ENCODE measurements at regions not wholly inside any gene's neighbourhood (a gene's known extent, or its start where the extent isn't known, plus 50 kb on each side); places are given as distances from the start of the nearest gene placed in this dataset.
"Not testable (repeated sequence)": the region's sequence is repeated elsewhere in the genome, so short reads cannot be mapped to it uniquely, and the experiment has no call there.

DNA sequence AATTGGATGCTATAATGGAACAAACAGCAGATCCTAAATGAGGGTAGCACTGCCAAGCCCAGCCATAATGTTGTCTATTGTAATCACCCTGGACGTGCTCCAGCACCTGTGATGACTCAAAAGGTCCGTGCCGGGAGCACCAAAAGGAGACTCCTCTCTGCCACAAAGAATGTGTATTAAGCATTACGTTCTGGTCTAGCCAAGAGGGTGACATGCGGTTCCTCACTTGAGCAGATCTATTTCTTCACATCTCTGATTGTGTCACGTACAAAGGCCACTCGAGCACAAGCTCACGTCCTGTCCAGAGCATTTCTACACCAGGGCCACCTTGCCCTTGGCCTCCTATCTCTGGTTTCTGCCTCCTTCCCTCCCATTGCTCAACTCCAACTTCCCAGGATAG is 219.9 kb upstream of the IRS2 start:
- DNase-seq (ENCODE audit: low spot score), result no peak

DNA sequence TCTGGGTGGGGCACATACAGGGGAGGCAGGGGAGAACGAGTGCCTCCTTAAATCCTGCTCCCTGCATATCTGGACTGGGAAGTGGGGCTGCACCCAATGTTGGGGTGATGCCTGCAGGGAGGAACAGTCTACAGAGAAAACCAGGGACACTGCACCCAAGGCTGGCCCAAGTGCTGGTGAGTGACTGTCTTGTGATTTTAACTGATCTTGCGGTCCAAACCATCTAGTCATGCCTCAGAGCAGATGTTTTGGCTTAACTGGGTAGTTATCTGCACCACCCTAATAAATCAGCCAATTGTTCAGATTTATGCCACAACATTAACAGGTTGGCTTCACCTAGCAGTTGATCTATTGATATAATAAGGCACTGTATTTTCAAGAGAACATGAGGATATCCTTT is 219.2 kb upstream of the IRS2 start:
- DNase-seq (ENCODE audit: low spot score), result no peak

DNA sequence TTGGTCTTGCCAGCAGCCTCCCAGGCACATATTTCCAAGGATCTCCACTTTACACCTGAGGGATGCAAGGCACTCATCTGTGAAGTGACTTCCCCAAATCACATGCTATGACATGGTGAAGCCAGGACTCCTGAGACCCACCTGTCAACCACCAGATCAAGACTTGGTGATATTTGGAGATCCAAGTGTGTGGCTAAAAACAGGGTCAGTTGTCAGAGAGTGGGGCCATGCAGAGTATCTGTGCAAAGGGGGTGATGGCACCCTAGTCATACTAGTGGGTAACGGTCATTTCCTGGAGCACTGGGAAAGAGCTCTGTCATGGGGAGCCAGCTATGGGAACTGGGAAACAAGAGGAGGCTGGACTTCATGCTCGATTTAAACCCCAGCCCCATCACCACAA is 218.4 kb upstream of the IRS2 start:
- no peak for DNase-seq (ENCODE audit: low spot score)

DNA sequence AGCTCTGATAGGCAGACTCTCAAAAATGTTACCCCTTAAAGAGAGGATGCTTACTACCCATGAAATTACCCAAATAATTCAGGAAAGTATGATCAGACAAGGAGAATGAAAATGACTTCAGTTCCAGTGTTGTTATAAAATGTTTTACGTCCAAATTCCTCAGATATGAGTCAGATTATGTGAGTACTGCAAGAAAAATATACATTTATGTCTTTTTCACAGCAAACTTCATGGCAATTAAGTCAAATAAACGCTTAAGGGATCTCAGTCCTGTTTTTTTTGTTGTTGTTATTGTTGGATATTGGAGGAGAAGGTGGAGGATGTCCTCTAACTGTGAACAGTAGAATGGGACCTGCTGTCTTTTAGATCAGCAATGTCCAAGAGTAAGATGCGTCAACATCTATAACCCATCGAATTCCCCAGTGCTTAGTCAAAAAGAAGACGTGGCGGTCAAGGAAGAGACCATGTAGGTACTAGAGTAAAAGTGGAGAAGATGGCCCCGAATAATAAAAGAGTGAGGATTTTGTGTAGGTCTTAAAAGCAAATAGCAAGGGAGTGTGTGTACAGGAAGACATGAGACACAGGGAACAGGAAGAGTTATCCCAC is 215.4 kb upstream of the IRS2 start:
- DNase-seq (ENCODE audit: low spot score), result no peak

DNA sequence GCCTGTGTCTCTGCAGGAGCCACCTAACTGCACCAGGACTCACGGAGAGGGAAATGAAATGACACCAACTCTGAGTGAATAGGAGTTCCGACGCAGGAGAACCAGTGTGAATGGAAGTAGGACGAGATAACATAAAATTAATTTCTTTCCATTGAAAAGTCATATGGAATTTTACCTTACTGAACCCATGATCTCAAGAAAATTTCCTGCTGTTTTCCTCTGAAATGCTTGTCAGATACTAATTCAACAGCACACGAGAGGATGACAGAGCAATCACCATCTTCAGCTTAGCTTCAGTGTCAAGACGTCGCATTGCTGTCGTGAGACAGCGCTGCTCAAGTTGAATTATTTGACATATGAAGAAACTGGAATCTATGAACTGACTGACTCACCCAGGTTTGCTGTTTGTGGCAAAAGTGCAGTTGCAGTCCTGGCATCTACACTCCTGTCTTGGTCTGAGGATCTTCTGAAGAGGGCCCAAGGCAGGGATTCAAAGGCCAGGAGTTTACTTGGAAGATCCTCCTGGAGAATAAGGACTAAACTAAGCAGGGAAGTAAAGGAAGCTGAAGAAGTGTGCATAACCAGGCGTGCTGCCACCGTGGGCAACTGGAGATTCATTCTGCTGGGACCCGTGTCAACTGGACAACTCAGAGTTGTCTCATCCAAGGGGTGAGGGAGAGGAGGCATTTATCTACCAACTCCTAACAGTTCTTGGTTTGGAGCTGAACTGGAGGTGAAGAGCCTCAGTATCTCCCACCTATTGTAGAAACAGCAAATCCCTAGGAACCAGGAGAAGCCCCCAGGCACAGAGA is 214.4 kb upstream of the IRS2 start:
- no peak for DNase-seq (ENCODE audit: low spot score)

DNA sequence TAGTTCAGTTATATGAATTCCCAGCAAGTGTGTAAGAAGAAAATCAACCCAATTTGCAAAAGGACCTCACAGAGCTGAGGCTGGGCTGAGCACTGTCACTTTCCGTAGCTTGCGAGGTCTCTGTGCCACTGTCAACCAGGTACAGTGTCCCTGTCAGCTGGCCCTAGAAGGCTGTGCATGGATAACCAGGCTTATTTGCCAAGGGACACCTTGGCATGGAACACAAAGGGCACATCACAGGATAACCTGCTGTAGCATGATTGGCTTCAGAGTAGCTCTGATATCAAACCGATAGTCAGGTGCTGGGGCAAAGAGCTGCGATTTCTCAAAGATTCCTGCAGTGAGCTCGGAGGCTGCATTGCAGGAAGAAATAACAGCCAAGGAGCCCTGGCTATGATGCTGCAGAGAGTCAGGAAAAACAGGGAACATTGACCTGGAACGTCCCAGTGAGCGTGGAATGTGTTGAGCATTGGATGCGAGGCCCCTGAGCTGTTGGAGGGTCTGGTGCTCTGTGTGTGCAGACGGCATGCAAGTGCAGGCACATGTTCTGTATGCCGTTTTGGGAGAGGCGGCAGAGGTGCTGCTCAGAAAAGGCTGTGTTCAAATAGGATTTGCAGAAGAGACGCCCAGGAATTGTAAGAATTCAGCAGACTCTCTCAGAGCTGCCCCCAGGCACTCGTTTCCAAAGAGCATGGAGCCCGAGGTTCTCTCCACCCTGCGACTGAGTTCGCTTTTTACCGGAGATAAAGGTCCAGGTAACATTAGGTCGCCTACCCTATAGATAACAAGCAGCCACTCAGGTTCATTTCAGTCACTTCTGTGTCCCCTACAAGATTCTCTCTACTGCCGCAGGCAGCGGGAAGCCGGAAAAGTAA is 213.5 kb upstream of the IRS2 start:
- no peak for DNase-seq (ENCODE audit: low spot score)

DNA sequence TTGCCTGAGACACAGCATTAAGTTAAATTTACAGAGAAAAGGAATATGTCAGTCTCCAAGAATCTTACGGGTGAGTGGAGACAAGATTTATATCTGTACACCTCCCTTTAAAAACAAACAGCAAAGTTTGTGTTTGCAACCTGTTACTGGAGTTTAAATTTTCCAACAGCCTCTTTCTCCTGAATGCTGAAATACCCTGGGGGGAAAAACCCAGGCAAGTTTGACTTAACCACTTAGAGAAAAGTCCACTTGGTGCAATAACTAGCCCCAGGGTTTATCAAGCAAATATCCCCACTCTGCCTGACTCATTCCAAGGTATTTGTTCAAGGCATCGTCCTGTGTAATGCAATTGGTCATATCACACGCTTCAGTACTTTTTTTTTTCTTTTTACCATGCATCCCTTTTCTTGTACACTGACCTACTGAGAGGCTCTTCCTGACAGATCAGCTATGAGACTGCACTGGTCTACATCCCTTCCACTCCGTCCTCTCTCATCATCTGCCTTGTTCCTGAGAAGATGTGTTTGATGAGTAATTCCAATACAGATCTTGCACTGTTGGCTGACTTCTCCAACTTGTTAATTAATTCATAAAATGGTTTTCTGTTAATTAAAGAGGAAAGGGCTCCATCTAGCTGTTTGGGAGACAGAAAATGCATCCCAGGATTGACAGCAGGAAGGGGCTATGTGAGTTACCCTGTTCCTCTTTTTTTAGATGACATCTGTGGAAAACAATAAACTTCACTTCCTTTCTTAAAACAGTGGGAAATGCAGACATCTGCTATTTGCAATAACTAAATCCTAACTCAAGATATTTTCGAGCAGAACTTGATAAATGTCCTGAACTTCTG is 212.5 kb upstream of the IRS2 start:
- no peak for DNase-seq (ENCODE audit: low spot score)

DNA sequence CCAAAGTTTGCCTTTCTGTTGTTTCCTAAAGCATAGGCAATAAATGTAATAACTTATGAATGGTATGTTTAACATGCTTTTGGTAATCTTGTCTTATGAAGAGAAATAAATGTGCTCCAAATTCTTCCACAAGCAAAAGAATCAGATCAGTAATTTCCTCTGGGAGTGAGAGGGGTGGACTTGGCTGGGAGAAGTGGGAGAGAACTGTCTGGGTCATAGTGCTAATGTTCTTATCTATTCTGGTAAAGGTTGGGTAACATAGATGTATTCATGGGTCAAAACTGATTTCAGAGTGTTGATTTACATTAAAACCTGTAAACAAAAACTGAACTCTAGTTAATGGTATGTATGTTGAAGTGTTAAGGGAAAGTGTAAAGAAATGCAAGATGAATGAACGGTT is 211.7 kb upstream of the IRS2 start:
- DNase-seq (ENCODE audit: low spot score), result no peak

DNA sequence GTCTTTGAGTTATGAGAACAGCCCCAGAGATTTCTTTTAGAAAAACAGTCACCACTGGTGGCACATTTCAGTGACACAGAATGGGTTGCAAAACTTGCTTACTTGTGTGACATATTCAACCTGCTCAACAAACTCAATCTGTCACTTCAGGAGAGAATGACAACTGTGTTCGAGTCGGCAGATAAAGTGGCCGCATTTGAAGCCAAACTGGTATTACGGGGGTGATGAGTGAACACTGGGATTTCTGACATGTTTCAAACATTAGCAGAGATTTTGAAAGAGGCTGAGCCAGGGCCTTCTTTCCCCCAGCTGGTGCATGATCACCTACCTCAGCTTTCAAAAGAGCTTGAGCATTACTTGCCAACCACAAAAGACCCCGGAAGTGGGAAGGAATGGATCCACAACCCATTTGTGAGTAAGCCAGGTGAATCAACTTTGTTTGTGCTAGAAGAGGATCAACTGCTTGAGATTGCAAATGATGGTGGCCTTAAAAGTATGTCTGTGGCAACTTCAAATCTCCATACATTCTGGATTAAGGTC is 210.7 kb upstream of the IRS2 start:
- DNase-seq (ENCODE audit: low spot score), result not testable (repeated sequence)

DNA sequence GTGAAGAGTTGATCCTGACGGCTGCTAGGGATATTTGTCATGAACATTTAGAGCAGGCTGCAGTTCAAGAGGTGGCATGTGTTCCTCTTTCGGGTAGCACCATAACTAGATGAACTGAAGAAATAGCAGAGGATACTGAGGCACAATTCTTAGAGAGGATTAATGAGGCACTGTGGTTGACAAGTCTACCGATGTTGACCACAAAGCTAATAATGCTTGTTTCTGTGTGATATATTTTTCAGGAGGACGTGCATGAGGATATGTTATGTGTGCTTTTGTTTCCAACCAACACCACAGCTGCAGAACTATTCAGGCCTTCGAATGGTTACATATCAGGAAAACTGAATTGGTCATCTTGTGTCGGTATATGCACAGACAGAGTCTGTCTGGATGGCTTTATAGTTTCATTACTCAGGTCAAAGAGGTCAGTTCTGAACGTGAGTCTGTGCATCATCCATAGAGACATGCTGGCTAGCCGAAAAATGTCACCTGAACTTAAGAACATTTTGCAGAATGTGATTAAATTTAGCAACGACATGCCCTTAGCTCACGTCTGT is 210.1 kb upstream of the IRS2 start:
- no peak for DNase-seq (ENCODE audit: low spot score)

DNA sequence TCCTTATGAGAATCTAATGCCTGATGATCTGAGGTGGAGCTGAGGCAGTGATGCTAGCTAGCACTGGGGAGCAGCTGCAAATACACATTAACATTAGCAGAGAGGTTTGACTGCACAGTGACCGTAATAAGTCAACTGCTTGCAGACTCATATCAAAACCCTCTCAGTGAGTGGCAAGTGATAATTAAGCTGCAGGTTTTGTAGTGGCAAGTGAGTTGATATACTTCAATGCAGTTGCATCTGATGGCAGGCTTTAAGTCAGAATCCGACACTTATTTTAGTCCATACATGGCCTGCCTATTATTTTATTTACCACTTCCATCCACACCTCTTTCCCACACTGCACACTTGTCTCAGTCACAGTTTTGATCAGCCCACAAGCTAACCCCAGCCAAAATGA is 209.2 kb upstream of the IRS2 start:
- DNase-seq (ENCODE audit: low spot score), result no peak

DNA sequence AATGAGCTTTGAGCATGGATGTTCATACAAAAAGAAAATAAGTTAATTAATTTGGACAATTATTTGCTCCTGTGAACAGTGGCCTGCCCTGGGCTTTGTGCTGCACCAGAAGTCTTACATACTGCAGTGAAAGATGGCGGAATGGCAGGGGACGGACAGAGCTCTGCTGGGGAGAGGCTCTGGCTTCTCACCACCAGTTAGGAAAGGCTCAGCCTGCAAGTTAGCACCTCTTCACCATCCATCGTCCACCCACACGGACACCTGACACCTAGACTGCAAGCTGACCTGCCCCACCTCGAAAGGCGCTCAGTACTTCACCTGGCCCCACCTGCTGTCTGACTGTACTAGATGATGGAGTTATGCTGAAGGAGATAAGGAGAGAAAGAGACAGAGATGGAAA is 203.9 kb upstream of the IRS2 start:
- no peak for DNase-seq (ENCODE audit: low spot score)

DNA sequence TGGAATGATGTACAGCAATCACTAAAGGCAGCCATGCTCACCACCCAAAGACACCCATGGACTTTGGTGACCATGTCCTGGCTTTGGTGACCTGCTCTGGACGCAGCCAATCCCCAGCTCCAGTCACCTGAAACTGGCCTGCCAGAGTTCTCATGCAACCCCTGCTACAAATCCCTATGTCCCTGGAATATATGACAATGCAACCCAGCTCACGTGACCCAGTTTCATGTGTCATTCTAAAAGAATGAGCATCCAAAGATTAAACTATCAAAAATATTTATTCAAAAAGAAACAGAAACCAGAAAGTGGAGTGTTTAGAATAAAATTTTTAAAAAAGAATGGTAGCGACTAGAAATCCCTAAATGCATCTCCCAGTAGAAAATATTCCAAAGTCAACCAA is 203.3 kb upstream of the IRS2 start:
- DNase-seq (ENCODE audit: low spot score), result no peak

DNA sequence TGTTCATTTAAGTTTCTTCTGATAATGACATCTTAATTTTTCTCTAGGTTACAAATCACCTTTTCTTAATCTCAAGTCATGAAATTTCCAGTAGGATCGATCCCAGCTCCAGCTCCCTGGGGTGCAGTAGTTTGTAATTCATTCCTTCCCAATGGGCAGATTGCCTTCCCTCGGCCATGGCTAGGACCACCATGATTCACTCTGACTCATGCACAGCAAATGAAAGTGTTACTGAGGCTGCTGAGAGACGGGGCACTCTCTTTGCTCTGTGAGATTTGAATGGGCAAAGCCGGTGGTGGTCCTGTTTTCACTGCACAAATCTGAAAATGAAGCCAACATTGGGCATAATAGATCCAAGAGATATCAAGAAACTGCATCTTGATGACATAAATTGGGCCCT is 202.8 kb upstream of the IRS2 start:
- no peak for DNase-seq (ENCODE audit: low spot score)

DNA sequence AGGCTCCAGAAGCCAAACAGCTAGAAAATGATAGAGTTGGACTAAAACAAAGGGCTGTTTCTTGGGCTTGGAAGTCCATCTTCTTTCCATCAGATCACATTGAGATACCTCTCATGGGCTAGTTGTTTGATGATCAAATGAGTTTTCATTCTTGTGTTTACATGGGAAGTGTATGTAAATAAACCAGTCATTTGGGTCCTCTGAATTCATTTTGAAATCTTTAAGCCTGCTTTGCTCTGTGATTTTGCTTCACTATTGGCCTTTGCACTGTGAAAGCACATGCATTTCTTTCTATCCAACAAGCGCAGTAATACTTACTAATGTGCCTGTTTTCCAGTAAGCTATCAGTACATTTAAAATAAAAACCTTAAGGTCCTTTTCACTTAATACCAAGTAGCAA is 200.5 kb upstream of the IRS2 start:
- DNase-seq (ENCODE audit: low spot score), result no peak

DNA sequence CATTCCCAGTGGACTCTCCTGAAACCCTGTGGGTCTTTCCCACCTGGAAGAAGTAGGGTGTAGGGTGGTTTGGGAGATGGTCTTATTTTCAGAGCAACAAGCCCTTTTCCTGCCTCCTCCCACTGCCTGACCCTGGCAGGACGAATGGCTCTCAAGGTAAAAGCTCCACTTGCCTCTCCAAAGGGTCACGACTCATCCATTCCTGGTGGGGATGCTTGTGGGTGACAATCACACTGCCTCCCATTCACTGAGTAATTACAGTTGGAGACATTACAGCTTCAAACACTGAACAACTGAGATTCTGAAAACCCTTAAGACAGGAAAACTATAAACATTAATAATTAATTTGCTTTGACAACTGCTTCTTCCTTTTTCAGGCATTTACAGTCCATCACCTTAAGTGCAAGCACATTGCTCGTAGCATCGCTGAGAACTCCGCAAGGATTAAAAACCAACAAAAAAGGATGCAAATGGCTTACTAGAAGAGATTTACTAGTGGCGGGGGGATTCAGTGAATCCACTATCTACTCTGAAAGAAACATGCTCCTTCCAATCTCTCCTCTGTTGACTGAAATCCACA is 199.6 kb upstream of the IRS2 start:
- DNase-seq (ENCODE audit: low spot score), result no peak

DNA sequence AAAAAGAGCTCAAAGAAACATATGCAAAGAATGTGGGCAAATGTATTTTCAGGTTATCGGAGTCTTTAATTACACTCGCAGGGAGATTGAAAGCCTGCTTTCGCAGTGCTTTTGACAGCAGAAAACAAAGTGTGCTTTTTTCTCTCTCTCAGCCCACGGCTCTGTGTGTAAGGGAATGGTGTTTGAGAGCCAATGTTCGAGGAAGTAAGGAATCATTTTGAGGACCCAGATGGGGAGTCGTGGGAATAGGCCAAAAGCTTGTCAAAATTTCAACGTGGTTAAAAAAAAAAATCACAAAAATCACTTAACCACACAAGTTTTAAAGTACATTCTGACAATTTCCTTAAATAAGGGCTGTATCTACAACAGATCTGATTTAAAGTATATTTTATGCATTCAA is 197.1 kb upstream of the IRS2 start:
- DNase-seq (ENCODE audit: low spot score), result no peak

DNA sequence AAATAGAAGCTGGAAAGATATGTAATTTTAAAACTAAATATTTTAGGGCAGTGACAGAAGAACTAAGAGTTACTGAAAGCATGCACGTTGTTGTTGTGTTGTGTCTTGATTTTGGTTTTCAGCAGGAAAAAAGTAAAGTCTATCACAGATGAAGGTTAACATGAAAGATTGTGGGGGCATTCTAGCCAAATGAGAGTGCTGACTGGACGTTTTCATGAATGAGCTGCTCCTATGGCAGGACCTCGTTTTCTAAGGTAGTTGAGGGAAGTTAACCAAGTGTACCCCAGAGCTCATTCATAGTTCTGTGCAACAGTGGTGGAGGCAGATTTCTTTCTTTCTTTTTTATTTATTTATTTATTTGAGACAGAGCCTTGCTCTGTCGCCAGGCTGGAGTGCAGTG is 194.6 kb upstream of the IRS2 start:
- DNase-seq (ENCODE audit: low spot score), result no peak

DNA sequence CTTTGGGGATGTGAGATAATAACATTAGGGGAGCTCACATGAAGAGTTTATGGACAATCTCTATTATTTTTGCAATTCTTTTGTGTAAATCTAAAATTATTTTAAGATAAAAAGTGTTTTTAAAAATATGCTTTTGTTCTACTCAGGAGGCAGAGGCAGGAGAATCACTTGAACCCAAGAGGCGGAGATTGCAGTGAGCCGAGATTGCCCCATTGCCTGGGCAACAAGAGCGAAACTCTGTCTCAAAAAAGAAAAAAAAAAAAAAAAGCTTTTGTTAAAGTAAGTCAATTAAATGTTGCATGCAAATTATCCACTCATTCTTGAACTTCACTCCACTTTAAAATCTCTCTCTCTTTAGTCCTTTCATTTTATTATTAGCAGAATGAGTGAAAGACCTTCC is 193.3 kb upstream of the IRS2 start:
- DNase-seq (ENCODE audit: low spot score), result not testable (repeated sequence)

DNA sequence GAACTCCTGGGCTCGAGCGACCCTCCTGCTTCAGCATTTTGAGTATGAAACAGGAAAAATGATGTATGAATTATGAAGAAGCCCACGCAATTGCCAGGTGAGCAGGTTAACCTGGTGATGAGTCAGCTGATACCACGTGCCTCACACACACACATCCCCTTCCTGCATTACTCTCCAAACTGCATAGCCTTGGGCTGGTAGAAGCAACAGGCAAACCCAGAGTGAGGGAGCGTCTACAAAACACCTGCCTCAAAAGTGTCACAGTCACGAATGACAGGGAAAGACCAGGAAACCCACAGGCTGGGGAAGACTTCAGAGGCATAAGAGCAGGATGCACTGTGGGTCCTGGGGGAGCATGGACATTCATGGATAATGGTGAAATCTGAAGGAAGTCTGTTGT is 192.8 kb upstream of the IRS2 start:
- DNase-seq (ENCODE audit: low spot score), result no peak

Measured in RKO (cell line).